ENCODE measurements at regions not wholly inside any gene's neighbourhood (a gene's known extent, or its start where the extent isn't known, plus 50 kb on each side); places are given as distances from the start of the nearest gene placed in this dataset.
A peak's percentile ranks its signal among the peaks of the same experiment; 100 is the strongest.
"Not testable (repeated sequence)": the region's sequence is repeated elsewhere in the genome, so short reads cannot be mapped to it uniquely, and the experiment has no call there.

DNA sequence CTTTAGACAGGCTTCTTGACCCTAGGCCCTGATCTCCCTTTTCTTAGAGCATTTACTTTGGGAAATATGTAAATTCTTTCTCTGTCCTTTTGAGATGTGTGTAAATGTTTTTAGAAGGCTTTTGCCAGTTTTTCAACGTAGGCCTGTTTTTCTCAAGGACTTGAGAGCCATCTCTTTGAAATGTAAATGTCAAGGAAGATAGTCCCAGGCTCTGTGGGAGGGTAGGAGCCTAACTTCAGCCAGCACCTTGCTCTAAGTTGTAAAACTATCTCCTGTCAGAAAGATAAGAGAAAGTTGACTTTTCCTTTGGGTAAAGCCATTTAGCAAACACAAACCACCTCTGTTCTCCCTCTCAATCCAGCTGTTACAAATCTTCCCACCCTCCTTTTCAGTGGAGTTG, 219.8 kb downstream of the RPS29 start:
- DNase-seq = no peak

DNA sequence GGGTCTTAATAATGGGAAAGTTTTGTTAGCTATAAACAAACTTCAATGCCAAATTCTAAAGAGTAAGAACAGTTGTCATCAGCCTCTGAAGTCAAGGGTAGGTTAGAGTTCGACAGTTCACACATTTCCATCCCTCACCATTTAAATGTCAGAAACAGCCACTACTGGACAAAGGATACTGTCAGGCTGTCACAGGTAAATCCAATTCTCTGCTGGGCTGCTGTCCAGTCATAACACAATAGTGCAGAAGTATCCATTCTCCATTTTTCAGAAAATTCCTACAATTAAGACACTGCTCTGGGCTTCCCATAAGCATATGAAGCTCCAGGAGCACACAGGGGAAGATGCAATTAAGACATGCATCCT, 221.4 kb downstream of the RPS29 start:
- DNase-seq = no peak

DNA sequence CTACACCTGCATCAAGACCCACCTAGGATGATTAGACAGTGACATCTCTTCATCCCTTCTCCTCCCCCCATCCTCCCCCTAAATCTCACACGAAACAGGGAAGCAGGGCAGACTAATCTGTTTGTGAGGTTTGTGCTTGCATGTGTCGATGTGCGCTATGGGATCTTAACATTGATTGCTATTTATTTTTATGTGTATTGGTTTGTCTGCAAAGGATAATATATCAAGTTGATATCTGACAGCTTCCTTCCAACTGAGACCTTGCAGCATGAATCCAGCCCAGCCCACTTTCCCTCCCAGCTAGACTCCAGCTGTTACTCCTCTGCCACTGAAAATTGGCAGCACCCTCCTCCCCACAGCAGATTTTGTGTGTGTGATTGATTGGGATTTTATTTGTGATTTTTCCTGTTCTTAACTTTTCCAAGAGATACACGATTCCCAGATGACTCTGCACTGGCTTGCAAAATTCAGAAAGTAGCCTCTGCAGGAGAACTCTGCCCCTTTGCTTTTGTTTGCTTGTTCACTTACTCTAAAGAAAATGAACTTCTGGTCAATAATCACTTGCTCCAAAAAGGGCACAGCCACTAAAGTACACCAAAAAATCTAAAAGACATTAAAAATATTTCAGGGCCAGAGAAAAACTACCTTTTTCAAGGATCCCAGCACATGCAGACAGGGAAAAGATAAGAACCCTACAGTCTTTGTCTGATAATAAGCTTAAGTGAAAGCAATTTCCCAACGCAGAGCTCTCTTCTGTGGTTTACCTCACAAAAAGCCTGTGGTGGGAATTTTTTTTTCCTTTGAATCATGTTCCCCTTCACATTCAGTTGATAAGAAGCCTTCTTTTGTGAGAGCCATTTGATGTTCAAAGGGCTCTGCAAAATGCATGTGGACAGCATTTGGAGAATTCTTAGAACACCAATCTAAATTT, 222.1 kb downstream of the RPS29 start:
- no peak for DNase-seq

DNA sequence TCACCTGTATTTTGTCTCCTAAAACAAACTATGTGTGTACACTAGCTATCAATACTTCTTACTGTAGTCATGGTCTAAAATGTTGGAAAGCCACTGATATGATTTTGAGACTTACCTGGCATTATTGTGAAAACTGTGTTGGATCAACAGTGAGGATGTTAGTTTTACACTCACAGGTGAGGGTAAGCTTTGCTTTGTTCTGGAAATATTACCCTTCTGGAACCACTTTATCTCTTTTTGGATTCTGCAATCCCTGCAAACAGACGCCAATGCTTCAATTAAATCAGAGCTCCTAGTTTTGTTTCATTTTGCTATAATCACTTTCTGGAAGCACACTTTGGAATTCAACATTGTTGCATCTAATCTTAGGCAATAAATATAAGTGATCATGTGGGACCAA, 223.3 kb downstream of the RPS29 start:
- DNase-seq = no peak

DNA sequence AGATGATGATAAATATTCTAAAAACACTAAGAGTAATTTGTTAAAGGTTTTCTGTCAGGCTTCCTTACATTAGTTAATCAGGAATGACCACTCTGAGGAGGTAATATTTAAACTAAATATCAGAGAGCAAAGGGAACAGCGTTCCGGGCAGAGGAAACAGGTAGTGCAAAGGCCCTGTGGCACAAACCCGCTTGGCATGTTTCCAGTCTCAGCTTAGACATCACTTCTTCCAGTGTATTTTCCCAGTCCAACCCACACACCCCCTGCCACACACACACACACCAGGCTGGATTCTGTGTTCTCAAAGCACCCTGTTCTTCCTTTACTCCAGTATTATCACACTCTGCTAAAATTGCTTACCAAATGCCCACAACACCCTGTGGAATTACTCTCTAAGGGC, 247.1 kb downstream of the RPS29 start:
- DNase-seq = no peak

DNA sequence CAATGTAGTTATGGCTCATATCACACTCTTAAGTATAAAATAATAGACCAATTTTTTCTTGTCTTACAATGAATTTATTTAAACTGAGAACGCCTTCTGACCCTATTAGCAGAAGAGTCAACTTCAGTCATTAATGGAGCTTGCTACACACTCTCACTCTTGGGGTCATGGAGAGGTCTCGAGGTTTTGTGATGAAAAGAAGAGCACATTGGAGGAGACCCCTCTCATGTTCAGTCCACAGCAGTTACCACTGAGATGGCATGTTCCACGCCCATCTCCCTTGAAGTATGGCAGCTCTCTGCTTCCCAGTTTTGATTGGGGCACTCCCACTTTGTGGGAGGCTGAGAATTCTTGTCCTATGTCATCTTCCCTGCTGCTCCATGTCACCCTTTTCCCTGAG, 266.4 kb downstream of the RPS29 start:
- no peak for DNase-seq

DNA sequence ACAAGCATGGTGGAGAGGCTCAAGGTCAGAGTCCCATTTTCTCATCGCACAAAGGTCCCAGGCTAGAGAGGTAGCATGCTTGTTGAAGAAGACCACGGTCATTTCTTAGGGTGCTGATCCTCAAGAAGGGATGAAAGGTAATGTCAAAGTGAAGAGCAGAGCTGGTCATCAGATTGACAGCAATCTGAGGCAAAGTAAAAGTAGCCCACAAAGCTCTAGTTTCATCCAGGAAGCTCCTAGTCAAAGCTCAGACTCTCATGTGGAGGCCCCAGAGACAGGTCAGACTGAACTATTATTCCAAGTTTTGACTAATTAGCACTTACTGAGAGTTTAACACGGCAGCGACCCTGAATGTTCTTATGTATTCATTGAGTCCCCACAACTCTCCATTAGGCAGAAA, 270.6 kb downstream of the RPS29 start:
- DNase-seq = no peak

DNA sequence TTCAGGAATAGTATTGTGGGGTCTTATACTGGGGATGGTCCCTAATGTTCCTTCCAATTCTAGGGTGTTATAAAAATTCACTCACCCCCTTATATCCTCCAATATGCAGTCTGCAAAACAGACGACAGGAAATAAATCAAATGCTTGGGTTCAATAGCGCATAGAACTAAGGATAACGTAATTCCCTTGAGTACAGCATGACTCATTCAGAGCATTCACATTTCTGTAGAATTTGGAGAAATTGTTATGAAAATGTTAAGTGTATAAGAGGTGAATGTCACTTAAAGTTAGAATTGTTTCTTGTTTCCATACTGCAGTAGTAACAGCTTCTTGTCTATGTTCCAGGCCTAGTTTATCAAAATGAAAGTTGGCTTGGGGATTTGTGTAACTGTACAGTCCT, 271.4 kb downstream of the RPS29 start:
- DNase-seq = peak; percentile 29

DNA sequence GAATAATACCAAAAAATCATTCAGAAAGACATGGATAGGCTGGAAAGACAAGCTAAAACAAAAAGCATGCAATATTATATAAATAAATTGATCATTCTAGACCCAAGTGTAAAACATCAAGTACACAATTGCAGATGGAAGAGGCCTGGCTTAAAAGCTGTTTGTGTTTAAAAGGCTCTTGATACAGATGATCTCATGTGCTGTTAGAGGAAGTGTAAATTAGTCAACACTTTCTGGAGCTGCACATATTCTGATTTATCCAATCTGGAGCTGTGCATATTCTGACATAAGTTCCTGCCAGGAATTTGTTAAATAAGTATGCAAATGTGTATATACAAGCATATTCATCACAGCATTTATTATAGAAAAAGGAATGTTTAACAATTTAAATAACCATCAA, 273.1 kb downstream of the RPS29 start:
- DNase-seq = no peak

DNA sequence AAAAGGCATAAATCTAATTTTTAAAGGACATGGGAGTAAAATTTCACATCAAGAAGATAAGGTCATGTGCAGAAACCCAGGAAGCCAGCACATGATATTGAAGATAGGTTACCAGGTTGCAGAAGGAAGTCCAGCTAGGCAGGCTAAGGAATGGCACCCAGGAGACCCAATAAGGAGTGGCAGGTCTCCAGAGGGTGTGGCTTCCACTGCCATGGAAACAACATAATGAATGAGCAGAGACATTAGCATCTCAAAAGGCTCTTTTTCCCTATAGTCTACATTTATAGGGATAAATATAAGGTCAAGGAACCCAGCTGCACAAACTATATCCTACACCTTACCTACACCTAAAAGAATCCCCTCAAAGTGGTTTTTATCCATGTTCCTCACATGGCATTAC, 275.9 kb downstream of the RPS29 start:
- DNase-seq = no peak

DNA sequence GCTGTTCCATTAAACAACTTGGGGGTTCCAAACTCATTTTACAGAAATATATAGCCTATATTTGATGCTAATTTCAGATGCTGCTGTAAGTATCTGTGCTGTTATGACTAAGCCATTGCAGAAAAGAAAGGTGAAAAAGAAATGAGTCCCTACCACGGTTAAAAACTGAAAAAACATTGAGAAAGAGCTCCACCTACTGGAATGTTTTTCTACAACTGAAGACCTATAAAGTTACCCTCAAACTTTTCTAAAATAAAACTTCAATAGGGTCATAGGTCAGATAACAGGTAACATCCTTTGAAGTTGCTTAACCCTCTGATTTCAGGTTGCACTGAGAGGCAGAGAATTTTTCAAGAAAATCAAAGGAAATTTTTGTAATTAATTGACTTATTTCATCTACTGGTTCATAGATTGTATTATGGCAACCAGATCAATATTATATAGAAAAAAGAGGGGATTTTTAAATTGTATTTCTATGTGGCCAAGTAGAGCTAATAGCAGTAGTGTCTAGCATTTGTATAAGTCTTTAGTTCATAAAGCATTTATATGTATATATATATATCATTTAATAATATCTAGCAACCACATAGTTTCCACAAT, 279.9 kb downstream of the RPS29 start:
- DNase-seq = peak; percentile 8

DNA sequence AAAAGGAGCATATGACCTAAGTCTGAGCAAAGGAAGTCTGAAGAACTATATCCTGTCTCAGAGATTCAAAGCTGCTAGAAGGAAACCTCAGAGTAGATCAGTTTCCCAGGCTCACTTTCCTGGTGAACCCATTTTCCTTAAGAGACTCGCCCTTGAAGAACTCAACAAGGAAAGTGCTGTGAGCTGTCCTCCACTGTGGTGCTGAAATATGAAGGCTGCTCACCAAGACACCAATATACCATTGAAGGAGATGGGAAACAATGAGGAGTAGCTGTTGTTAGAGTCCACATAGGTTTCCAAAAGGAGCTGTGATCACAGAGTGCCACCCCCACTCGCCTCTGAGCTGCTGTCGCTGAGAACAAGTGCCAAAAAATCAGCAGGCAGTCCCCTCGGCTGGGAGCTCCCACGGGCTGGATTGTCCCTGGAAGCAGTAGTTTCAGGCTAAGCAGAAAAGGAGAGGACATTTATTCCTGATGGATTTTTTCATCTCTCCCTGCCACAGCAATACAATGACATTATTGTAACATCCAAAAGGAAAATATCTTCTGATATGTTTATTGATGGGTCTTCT, 282.1 kb downstream of the RPS29 start:
- DNase-seq = peak; percentile 33

DNA sequence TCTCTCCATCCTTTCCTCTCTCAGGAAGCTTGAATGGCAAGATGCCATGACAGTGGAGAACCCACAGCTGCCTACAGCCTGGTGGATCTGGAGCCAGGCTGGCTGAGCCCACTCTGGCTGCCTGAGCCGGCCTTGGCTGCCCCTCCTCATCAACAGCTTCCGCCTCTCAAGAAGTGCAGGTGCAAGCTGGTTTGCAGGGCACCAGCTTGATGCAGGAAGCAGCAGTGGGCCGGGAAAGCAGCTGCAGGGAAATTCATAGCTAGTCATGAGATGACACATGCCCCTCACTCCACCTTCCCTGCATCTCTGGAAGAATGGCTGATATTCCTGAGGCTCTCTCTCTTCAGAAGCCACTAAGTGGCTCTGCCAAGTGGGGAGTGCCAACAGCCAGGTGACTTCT, 289.1 kb downstream of the RPS29 start:
- DNase-seq = no peak

DNA sequence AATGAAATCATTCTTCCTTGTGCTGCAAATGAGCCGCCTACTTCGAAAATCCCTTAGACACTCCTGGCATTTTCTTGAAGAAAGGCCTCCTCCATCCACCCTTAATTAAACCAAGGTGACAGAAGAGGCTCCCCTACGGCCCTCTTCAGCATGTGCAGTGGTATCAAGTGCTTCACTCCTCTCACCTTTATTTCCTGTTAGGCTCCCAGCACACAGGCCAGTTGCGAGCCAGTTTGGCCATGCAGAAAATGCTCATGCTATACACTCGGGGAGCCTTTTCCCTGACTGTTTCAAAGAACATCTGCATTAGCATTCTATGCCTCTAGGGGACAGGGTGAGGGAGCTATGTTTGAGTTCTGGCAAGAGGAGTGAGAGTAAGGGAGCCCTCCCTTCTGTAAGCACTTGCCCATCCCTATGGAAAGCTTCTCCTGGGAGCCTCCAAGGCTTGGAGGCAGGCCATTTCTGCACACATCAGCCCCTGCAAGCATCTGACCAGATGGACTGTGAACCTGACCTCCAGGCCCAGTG, 291.5 kb downstream of the RPS29 start:
- DNase-seq = no peak

DNA sequence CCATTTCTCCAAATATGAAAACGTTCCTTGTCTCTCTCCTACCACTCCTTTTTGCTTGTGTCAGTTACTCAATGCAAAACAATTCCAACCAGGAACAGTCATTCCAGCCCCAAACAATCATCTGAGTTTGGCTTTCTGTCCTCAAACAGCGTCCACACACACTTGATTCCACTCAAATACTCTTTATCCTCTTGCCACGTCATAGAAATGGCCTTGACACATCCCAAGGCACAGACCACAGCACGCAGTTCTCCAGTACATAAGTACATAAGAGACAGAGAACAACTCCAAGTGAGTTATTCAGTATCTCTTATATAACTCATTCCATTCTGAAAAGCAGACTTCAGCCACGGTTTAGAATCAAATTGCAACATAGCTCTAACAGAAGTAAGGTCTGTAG, 299.2 kb downstream of the RPS29 start:
- DNase-seq = no peak

DNA sequence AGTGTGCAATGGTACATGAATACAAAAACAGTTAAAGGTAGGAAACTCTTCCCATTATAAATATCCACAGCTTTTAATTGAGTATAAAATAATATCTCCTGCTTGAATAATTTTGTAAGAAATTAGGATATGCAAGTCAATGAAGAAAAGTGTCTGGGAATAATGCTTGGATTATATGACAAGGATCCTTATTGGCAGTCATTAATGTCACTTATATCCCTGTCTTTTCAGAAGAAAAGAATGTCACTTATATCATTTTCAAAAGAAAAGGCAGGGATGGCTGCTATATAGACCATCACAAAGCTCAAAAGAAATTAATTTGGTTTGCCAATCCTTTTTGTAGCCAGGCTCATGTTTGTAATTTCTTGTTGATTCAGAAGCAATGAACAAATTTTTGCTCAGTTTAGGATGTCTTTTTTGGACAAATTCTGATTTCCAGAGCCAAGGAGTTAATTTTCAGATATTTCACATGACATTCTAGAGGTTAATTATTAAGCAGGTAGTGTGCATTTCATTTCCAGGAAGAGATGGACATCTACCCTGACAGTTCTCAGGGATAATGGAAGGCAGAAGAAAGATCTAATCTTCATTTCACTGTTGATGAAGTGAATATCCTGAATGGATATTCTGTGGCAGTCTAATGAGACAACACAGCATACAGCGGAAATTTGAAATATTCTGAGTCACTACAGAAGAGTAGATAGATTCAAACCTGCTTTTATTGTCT, 299.8 kb downstream of the RPS29 start:
- DNase-seq = no peak

DNA sequence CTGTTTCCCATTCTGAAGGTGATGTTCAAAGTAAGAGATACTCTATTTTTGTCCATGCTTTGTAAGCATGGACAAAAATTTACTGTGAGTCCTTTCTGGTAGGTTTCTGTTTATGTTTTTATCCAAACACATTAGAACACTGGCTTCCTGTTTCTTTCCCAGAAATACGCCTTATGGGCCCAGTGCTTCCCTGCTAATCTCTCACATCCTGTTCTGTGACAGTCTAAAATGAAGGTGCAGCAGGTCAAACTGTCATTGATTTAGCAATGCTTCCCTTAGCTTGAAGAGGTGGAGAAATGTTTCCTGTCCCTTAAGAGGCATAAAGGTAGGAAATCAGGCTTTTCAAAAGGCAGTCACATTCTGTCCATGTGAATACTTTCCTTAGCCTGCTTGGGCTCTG, 305.6 kb downstream of the RPS29 start:
- DNase-seq = no peak

DNA sequence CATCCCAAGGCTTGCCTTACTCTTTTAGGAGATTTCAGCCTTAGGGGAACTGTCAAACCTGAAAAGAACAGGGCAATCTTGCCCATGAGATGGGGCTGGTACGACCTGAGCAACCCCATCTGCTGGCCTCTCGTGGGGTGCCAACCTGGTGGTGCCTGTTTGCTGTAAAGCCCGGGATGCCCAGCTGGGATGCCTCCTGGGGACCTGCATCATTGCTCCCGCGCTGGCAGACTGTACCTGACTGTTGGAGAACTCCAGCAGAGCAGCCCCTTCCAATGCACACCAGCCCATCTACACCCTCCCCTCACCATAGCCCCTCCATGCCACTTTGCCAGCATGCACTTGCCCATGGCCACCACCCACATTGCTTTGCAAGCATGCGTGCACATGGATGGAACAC, 335.7 kb downstream of the RPS29 start:
- no peak for DNase-seq

DNA sequence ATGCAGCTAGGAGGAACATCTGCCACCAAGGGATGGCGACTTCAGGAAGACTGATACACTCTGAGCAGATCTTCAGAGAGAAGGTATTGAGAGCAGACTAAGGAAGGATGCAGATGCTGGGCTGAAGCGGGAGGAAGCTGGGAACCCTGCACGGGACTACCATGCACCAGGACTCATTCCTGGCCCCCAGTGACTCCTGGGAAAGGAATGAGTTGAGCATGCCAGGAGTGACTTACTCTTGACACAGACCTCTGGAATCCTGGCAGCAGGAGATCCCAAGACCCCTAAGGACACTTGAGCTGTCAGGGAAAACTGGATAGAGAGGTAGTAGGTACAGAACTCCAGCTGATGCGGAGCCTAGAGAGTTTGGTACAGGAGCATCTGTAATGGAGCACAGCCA, 336.1 kb downstream of the RPS29 start:
- peak; percentile 76 for DNase-seq

DNA sequence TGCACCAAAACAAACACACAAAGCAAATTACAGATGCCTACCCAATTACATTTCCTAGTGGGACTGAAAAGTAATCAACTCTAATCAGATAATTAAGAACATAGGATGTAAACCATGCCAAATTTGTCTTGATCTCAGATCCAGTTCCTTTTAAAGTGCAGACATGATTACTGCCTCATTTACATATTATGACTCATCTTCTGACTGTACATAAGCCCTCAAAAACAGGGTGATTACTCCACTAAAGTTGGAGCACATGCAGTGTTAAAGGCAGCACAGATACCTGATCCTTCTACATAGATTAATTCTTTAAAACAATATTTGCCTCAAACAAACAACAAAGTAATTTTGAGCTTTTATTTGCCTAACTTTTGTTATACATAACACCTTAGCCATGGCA, 337.2 kb downstream of the RPS29 start:
- peak; percentile 1 for DNase-seq

DNA sequence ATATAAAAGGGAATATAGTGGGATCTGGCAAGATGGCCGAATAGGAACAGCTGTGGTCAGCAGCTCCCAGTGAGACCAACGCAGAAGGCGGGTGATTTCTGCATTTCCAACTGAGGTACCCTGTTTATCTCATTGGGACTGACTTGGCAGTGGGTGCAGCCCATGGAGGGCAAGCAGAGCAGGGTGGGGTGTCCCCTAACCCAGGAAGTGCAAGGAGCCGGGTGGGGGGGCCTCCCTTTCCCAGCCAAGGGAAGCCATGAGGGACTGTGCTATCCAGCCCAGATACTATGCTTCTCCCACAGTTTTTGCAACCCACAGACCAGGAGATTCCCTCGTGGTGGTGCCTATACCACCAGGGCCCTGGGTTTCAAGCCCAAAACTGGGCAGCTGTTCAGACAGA, 342.4 kb downstream of the RPS29 start:
- not testable (repeated sequence) for DNase-seq

DNA sequence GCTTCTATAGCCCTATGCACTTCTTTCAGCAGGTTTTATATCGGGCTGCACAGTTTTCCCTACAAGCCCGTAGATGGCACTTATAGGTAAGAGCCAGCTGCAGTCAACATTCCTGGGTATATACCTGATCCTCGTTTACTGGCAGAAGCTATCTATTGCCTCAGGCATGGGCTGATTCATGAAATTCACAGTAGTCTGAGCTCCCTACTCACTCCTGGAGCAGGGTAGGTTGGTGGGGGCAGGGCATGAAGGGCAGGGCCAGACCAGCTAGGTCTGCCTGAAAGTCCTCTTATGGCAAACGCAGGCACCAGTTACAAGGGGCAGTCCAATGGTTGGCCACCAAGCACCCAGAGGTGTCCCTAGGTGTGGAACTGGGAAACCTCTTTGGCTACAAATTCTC, 345.8 kb downstream of the RPS29 start:
- DNase-seq = no peak

DNA sequence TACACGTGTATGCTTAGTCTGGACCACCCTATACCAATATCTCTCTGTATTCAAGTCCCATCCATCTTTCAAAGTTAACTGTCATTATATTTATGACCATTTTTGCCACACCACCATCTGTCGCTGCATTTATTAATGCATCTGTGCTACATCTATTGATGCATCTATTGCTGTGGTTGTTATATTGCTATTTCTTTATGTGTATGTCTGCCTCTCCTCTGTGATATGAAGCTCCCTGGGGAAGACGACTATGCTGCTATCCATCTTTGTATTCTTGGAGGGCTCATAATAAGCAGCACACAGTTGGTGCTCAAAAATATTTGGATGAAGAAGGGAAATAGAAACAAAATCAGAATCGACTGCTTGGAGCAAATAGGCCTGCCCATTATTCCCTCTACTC, 357.6 kb downstream of the RPS29 start:
- no peak for DNase-seq

Data from fibroblast of skin of back (primary cell).